ENCODE measurements at regions not wholly inside any gene's neighbourhood (a gene's known extent, or its start where the extent isn't known, plus 50 kb on each side); places are given as distances from the start of the nearest gene placed in this dataset.

DNA sequence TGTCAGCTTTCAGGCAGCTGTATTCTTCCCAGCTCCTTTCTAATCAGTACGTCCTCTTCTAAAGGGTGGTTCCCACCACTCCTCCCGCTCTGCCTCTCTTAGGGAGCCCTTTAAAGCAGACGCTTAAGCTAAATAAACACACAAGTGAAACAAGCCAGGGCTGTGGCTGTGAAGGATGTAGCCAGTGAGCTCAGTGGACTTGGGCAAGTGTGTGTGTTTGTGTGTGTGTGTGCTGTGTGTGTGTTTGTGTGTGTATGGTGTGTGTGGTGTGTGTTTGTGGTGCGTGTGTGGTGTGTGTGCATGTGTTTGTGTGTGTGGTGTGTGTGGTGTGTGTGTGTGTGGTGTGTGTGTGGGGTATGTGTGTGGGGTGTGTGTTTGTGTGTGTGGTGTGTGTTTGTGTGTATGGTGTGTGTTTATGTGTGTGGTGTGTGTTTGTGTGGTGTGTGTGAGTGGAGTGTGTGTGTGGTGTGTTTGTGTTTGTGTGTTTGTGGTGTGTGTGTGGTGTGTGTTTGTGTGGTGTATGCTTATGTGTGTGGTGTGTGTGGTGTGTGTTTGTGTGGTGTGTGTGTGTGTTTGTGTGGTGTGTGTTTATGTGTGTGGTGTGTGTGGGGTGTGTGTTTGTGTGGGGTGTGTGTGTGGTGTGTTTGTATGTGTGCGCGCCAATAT lies 283.3 kb downstream of the PTTG2 start (continued):
- TF ChIP-seq CEBPG (CRISPR knock-in tag; IDR thresholded peaks at IDR 0.05): no peak
- TF ChIP-seq CEBPG (tag; conservative IDR thresholded peaks at IDR 0.05 in 1 of 2, IDR thresholded peaks at IDR 0.05 in 1 of 2): no peak
- no peak for TF ChIP-seq ZNF146 (CRISPR knock-in tag; IDR thresholded peaks at IDR 0.05; ENCODE audit: unreplicated experiment)
- TF ChIP-seq ZNF263 (CRISPR knock-in tag; IDR thresholded peaks at IDR 0.05; ENCODE audit: borderline replicate concordance): peak; percentile 86
- no peak for TF ChIP-seq NCOA6 (IDR thresholded peaks at IDR 0.05)
- no peak for TF ChIP-seq ZBTB7A (IDR thresholded peaks at IDR 0.05; ENCODE audit: borderline replicate concordance, control insufficient read depth, low read depth, low read length)
- TF ChIP-seq, protein P1, sequence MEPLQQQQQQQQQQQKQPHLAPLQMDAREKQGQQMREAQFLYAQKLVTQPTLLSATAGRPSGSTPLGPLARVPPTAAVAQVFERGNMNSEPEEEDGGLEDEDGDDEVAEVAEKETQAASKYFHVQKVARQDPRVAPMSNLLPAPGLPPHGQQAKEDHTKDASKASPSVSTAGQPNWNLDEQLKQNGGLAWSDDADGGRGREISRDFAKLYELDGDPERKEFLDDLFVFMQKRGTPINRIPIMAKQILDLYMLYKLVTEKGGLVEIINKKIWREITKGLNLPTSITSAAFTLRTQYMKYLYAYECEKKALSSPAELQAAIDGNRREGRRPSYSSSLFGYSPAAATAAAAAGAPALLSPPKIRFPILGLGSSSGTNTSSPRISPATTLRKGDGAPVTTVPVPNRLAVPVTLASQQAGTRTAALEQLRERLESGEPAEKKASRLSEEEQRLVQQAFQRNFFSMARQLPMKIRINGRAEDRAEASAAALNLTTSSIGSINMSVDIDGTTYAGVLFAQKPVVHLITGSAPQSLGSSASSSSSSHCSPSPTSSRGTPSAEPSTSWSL (CRISPR knock-in tag; IDR thresholded peaks at IDR 0.05; ENCODE audit: borderline replicate concordance): no peak
- TF ChIP-seq ELF1 (tag; IDR thresholded peaks at IDR 0.05): peak; percentile 19; the same call in 1 of the 2 replicates
- peak; percentile 96; the same call in 1 of the 2 replicates for TF ChIP-seq HDAC6 (IDR thresholded peaks at IDR 0.05; ENCODE audit: low read depth, low read length)
- TF ChIP-seq U2AF2 (optimal IDR thresholded peaks at IDR 0.05; ENCODE audit: low read depth, low read length): no peak
- TF ChIP-seq HNRNPH1 (optimal IDR thresholded peaks at IDR 0.05; ENCODE audit: low read depth, low read length): no peak
- TF ChIP-seq KHSRP (IDR thresholded peaks at IDR 0.05): 0 out of 2 replicates have a peak, but pooled peaks have one; percentile 15
- no peak for TF ChIP-seq ZNF76 (CRISPR knock-in tag; IDR thresholded peaks at IDR 0.05; ENCODE audit: borderline replicate concordance)
- no peak for TF ChIP-seq CEBPZ (IDR thresholded peaks at IDR 0.05; ENCODE audit: borderline replicate concordance, low read depth, low read length)
- TF ChIP-seq ZFX (CRISPR knock-in tag; IDR thresholded peaks at IDR 0.05): no peak
- 0 out of 4 replicates have a peak, but pooled peaks of 1 of the 2 experiments have one; percentile 23 for TF ChIP-seq MAZ (CRISPR knock-in tag; conservative IDR thresholded peaks at IDR 0.05 in 1 of 2, IDR thresholded peaks at IDR 0.05 in 1 of 2)
- TF ChIP-seq POLR2A (conservative IDR thresholded peaks at IDR 0.05): no peak; the same call in 1 of the 2 replicates

Data from K562 (cell line).